ENCODE measurements at regions not wholly inside any gene's neighbourhood (a gene's known extent, or its start where the extent isn't known, plus 50 kb on each side); places are given as distances from the start of the nearest gene placed in this dataset.

DNA sequence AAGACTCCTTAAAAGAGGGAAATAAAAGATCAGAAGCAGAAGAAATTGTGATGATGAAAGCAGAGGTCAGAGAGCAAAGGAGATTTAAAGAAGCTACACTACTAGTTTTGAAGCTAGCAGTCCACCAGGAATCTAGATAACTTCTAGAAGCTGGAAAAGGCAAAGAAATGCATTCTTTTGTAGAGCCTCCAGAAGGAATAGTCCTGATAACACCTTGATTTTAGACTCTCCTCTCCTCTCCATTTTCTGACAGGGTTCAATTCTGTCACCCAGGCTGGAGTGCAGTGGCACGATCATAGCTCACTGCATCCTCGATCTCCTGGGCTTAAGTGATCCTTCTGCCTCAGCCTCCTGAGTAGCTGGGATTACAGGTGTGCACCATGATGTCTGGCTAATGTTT lies 1187.3 kb upstream of the CNTN5 start:
- TF ChIP-seq, protein P1, sequence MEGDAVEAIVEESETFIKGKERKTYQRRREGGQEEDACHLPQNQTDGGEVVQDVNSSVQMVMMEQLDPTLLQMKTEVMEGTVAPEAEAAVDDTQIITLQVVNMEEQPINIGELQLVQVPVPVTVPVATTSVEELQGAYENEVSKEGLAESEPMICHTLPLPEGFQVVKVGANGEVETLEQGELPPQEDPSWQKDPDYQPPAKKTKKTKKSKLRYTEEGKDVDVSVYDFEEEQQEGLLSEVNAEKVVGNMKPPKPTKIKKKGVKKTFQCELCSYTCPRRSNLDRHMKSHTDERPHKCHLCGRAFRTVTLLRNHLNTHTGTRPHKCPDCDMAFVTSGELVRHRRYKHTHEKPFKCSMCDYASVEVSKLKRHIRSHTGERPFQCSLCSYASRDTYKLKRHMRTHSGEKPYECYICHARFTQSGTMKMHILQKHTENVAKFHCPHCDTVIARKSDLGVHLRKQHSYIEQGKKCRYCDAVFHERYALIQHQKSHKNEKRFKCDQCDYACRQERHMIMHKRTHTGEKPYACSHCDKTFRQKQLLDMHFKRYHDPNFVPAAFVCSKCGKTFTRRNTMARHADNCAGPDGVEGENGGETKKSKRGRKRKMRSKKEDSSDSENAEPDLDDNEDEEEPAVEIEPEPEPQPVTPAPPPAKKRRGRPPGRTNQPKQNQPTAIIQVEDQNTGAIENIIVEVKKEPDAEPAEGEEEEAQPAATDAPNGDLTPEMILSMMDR (IDR thresholded peaks at IDR 0.05) = no peak
- intact Hi-C loops (cut with DNase I; ENCODE audit: low total_unique reads) = no loop called here

GRCh38 chr11:97844016-97844415 lies 1176.7 kb upstream of the CNTN5 start:
- intact Hi-C loops (cut with DNase I; ENCODE audit: low total_unique reads) = no loop called here
- H3K27ac ChIP-seq = no peak overlapping the region

More for the DNA sequence above, 1187.3 kb upstream of the CNTN5 start:
- no peaks in the 10 kb centered on the region for H3K4me1 ChIP-seq
- H3K27me3 ChIP-seq = no peaks in the 10 kb centered on the region
- DNase-seq = no peak
- H3K27ac ChIP-seq = no peak overlapping the region
- H3K36me3 ChIP-seq = no peaks in the 10 kb centered on the region
- H3K9me3 ChIP-seq = no peaks in the 10 kb centered on the region
- no peak overlapping the region for H3K4me3 ChIP-seq

GRCh38 chr11:97847730-97848129 lies 1173.0 kb upstream of the CNTN5 start:
- Histone ChIP-seq H3K27ac (no peak overlapping the region), H3K36me3 (no peaks in the 10 kb centered on the region), H3K9me3 (no peaks in the 10 kb centered on the region), H3K27me3 (no peaks in the 10 kb centered on the region), H3K4me3 (no peak overlapping the region), H3K4me1 (no peaks in the 10 kb centered on the region)
- TF ChIP-seq, protein P1 (IDR thresholded peaks at IDR 0.05) = no peak
- intact Hi-C loops (cut with DNase I; ENCODE audit: low total_unique reads) = no loop called here
- DNase-seq = no peak

More at GRCh38 chr11:97844016-97844415, 1176.7 kb upstream of the CNTN5 start:
- no peak for DNase-seq
- peaks cover 0 to 4% (median 0%) of the 10 kb centered on the region in 3 donors for H3K9me3 ChIP-seq
- H3K36me3 ChIP-seq = no peaks in the 10 kb centered on the region
- H3K4me1 ChIP-seq = no peaks in the 10 kb centered on the region
- no peaks in the 10 kb centered on the region for H3K27me3 ChIP-seq
- H3K4me3 ChIP-seq = no peak overlapping the region
- TF ChIP-seq, protein P1 (IDR thresholded peaks at IDR 0.05) = no peak

DNA sequence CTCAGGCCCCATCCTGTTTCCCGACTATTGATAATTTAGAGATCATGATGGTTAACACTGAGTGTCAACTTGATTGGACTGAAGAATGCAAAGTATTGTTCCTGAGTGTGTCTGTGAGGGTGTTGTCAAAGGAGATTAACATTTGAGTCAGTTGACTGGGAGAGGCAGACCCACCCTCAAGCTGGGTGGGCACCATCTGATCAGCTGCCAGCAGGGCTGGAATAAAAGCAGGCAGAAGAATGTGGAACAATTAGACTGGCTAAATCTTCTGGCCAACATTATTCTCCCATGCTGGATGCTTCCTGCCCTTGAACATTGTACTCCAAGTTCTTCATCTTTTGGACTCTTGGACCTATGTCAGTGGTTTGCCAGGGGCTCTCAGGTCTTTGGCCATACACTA lies 1170.0 kb upstream of the CNTN5 start:
- Histone ChIP-seq H3K27me3 (no peaks in the 10 kb centered on the region), H3K4me1 (no peaks in the 10 kb centered on the region), H3K27ac (no peak overlapping the region), H3K9me3 (no peaks in the 10 kb centered on the region), H3K36me3 (no peaks in the 10 kb centered on the region), H3K4me3 (no peak overlapping the region)
- TF ChIP-seq, protein P1 (IDR thresholded peaks at IDR 0.05) = no peak
- intact Hi-C loops (cut with DNase I; ENCODE audit: low total_unique reads) = no loop called here
- no peak for DNase-seq

DNA sequence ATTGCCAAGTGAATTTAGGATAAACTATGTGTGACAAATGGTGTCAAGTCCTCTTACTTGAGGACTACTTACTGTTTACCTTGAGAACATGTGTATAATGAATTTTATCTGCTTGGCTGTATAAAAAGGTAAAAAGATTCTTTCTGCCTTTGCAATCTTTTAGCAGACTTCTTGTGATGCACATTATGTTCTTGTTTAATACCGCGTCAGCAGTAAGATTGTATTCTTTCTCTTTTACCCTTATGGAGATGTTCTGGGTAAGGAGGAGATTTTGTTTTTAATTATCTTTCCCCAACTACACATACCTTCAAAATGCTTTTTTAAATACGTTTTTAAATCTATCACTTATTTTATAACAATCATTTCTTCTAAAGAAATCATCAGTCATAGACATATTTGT lies 1166.4 kb upstream of the CNTN5 start:
- H3K36me3 ChIP-seq = no peaks in the 10 kb centered on the region
- no peaks in the 10 kb centered on the region for H3K27me3 ChIP-seq
- H3K27ac ChIP-seq = no peak overlapping the region
- H3K9me3 ChIP-seq = no peaks in the 10 kb centered on the region
- TF ChIP-seq, protein P1 (IDR thresholded peaks at IDR 0.05) = no peak
- intact Hi-C loops (cut with DNase I; ENCODE audit: low total_unique reads) = no loop called here
- no peaks in the 10 kb centered on the region for H3K4me1 ChIP-seq
- H3K4me3 ChIP-seq = no peak overlapping the region
- no peak for DNase-seq

- TF ChIP-seq, protein P1 (IDR thresholded peaks at IDR 0.05) = no peak
- intact Hi-C loops (cut with DNase I; ENCODE audit: low total_unique reads) = no loop called here
- no peak for DNase-seq
Measured at GRCh38 chr11:97854877-97855276, 1165.9 kb upstream of the CNTN5 start.

More at GRCh38 chr11:97854877-97855276, 1165.9 kb upstream of the CNTN5 start:
- Histone ChIP-seq H3K36me3 (no peaks in the 10 kb centered on the region), H3K9me3 (no peaks in the 10 kb centered on the region), H3K27ac (no peak overlapping the region), H3K27me3 (no peaks in the 10 kb centered on the region), H3K4me1 (no peaks in the 10 kb centered on the region), H3K4me3 (no peak overlapping the region)

Data from tibial artery (tissue), 4 donors.